HG02763 (cell line): ENCODE measurements at regions not wholly inside any gene's neighbourhood (a gene's known extent, or its start where the extent isn't known, plus 50 kb on each side); places are given as distances from the start of the nearest gene placed in this dataset.
"Not testable (repeated sequence)": the region's sequence is repeated elsewhere in the genome, so short reads cannot be mapped to it uniquely, and the experiment has no call there.

ENCODE experiments used
- ATAC-seq: cut with Tn5 transposase; IDR thresholded peaks from one replicate; pipeline ENCODE4 v1.9.1; 2021; ENCODE audit warnings: mild to moderate bottlenecking, moderate library complexity; ENCODE audit not compliant: unreplicated experiment

DNA sequence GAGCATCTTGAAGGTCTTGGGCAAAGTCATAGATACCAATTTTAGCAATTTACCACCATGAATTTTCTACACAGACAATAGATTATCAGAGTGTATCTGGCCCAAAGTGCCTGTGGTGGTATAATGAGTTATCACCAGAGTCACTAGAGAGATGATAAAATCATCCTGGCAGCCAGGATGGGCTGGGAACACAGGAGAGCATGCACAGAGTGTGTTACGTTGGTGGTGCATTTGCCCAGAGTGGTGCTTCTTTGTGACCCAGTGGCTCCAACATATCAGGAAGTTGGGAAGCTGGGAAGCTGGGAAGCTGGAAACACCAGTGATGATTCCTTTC lies 236.7 kb upstream of the PROX1 start:
- no peak for ATAC-seq

DNA sequence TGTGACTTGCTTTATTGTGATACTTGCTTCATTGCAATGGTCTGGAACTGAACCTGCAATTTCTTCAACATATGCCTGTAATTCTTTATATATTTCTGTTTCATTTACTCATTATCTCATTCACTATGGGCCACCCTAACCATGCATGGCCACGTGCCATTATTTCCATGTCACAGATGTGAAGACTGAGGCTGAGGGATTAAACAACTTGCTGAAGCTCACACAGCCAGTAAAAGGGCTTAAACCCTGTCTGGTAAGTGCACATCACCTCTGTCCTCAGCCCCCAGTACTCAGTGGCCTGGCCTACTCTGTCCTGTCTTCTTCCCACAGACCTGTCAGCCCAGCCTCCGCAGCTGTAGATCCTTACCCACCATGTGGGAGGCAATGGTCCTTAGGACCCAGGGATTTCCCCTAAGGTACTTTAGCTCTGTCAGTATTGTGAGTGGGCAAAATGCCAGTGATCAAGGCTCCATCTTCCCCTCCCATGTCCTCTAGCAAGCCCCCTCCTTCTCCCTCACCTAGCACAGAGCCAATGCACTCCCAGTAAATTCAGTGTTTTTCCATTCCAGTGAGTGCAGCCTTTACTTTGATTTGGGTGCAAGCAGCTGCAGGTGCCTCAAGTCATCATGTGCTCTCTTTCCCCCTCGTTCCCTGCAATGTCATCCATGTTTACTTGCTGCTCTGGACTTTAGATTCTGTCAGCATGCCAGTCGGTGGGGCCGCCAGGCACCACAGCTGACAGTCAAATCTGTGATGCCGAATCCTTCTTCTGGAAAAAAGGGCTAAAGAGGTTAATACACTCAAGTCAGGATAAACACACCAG lies 228.2 kb upstream of the PROX1 start:
- ATAC-seq = no peak

DNA sequence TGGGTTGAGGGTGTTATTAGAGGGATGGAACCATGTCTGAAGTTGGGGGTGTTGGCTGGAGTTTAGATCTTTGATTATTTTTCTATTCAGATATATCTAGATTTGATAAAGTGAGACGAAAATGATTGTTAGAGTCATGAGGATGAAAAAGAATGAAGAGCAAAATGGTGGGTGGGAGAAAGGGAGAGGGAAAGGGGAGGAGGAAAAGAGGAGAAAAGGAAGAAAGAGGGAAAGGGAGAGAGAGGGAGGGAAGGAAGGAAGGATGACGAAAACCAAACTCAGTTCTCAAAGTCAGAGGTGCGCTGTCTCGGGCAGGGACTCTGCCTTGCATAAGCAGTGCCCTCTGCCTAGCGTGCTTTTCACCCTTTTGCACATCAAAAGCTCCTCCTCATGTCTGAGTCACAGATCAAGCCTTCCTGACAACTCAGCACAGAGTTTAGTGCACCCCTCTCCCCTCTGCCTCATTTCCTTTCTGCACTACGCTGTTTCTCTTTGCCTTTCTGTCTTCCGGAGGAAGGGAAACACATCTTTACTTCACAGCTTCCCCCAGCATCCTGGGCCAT lies 225.8 kb upstream of the PROX1 start:
- no peak for ATAC-seq

DNA sequence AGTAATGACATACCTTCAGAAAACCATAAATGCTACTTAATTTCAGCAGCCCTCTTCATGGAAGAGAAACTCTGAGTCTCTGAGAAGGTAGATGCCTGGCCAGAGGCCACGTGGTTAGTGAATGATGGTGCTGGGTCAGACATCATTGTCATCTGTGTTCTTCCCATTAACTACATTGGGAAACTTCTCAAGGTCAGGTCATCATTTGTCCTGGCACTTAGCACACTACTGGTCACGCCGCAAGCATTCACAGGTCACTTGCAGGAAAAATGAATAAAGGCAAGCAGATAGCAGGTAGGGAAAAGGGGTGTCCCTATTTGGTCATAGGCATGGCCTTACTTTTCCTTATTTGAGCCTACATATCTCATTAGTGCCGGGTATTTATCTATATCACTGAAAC lies 220.1 kb upstream of the PROX1 start:
- no peak for ATAC-seq

DNA sequence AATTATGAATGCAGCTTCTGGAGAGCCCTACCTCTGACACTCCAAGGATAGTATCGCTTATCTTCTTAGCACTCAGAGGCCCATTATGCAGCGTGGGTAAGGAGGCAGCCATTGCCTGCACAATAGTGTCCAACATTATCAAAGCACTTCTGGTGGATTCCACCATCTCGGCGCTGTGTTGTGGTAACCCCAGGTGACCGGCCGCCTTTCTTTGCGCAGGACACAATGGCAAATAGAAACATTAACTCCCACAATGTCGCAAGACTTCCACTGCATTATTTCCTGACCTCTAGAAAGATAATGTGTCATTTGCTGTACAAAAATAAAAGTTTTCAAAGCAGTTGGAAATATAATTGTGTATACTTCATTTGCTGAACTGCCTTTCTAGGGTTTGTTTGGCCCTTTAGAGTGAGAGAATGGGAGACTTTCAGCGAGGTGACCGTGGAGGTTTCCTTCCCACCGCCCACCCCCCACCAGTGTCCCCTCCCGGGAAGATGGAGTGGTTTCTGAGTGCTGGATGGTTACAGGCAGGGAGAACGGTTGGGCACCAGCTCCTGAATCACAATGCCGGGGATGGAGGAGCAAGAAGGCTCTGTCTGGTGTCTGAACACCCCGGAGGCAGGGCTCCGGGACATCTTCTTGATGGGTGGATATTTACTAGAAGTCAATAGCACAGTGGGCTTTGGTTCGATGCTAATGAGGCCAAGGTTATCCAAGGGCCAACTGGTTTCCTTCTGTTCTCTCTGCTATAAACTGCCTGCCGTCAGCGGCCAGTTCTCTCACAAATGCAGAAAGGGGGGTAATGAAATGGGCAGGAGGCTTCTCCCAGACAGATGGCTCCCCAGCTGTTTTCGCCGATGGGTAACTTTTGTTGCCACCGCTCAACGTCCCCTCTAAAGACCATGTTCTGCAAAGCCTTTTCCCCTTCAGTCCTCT lies 215.4 kb upstream of the PROX1 start:
- ATAC-seq = no peak

DNA sequence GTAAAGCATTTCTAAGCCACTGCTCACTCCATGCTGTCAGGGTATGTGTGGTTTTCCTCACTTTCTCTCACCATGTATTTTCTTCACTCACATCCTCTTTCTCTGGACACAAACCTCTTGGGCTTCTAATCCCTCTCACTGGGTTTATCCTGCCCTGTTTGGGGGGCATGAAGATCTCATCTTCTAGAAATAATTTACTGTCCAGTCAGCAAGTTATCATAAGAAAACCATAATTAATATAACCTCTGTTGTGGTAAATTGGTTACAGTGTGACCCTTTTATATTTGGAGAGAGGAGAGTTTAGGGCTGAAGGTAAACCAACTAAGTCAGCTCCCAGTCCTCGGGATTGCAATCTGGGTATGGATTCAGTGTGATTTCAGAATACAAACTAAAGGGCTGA lies 213.8 kb upstream of the PROX1 start:
- no peak for ATAC-seq

DNA sequence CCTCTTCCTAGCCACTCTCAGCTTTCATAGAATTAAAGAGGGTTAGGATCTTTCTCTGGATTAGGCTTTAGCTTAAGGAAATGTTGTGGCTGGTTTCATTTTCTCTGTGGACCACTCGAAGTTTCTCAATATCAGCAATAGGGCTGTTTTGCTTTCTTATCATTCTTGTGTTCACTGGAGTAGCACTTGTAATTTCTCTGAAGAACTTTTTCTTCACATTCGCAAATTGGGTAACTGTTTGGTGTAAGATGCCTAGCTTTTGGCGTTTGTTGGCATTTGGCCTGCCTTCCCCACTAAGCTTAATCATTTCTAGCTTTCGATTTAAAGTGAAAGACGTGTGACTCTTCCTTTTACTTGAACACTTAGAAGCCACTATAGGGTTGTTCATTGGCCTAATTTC lies 210.8 kb upstream of the PROX1 start:
- no peak for ATAC-seq

DNA sequence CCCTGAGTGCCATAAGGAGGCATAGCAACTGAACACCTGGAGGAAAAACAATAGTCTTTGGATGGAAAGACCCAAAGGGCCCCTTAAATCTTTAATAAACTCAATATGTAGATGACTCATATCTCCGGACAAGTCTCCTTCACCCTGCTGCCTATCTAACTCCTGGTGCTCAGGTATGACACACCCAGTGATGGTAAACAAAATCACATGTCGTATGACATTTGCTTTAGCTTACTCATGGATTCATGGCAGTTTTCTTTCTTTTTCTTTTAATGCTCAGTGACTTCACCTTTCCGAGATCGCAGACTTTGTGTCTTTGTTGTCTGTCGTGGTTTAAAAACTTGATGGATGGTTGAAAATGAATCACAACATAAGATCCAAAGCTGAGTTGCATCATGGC lies 208.5 kb upstream of the PROX1 start:
- ATAC-seq = no peak

DNA sequence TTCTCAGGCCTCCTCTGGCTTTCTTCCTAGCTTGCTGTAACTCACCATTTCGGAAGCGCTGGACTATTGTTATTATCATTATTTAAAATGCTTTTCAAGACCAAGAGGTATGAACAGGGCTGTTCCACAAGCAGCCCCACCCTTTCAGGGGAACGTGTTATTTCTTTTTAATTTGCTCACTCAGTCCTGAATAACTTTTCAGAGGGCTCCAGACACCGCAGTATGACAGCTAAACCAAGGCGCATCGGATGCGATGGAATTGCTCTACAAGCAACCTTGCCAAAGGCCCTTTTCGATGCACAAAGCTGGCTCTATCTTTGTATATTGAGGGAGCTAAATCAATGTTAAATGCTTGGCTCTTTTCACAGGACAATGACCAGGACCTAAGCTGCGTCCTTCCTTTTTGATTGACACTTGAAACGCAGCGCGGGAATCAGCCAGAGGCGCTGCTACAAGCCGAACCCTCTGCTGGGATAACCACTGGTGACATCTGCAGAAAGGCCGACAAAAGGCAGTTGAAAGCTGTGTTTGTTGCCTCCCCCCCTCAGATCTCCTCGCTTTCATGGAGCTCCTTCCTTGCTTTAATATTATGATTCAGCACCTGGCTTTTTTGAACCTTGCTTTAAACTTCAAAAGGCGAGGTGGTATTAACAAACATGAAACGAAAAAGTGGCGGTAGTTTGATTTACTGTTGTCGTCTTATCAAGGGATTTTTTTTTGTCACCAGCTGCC lies 204.7 kb upstream of the PROX1 start:
- no peak for ATAC-seq

DNA sequence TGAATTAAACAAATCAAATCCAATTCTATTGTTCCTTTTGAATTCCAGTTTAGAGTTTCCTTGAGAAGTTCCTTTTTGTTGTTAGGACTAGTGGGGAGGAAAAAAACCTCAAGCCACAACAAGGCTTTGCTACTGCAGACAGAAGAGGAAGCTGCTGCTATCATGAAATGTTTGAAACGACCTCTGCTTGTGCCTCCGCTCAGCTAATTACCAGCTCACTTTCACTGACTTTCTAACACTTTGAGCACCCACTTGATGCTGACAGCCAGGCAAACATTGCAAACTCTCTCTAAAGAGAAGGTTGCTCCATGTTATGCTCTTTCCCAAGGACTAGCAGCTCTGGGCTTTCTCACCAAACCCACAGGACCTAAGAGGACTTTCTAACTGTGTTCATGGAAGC lies 203.9 kb upstream of the PROX1 start:
- no peak for ATAC-seq

DNA sequence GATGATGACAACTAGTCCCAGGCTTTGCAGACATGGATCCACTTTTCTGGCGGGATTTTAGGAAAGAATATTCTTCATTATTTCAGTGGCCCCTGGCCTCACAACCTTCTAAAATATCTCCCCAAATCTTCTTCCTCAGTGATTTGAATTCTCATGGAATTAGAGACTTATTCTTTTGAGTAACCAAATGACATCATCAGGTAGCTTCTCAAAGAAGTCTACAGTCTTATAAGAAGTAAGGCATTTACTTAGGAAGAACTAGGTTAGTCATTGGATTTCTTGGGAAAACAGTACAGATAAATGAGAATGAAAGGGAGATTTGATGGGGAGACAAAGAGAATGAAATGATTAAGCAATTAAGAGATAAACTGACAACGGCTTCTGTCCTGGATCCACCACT lies 201.1 kb upstream of the PROX1 start:
- ATAC-seq = no peak

DNA sequence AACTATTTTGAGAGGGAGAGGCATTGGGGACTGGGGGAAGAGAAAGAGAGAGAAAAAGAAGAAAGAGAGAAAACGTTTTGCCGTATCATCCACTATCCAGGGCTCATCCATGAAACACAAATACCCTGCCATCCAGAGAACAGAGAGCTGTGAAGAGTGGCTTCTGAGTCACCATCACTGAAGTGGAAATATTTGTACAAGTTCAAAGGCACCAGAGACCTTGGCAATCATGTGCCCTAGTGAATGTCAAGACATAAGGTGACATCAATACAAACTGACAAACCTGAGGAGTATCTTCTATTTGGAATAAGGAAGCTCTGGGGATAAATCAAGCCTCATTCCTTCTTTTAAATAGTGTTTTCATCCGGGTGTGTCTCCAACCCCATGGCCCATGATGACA lies 197.2 kb upstream of the PROX1 start:
- no peak for ATAC-seq

DNA sequence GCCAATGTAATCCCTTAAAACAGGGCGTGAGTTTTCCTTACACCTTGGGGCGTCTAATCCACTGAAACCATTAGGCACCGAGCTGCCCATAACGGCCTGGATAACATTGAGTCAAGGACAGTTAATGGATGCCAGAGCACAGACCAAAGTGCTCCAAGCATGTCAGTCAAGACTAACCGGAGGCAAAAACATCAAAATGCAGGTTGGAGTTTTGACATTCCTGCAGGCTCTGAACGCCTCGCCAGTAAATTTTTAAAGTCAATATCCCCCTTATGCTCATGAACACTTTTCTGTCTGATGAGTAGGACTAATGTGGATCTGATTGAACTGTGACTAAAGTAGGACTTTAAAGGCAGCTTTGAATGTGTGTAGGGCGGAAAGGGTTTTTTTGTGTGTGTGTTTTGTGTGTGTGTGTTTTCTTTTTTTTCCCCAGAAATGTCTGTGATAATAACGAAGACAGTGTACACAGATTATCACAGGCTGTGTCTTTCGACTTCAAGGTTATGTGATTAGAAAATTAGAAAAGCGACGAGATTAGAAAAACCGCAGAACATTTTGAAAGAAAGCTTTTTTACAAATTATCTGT lies 194.2 kb upstream of the PROX1 start:
- ATAC-seq = no peak

DNA sequence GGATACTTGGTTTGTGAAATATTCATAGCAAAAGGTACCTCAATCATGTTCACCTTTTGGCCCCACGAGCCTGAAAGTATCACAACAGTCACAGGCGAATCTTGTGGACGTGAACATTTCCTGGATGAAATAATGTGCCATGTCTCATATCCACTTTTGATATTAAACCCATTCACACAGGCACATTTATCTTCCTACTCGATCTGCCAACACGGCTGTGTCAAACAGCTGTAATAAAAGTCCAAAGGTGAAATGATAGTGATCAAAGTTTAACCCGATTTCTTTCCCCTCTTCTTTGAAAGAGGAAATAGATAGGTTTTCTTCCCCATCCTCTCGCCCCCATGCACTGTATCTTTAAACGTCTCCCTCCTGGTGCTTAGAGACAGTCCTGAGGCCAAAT lies 191.2 kb upstream of the PROX1 start:
- no peak for ATAC-seq

DNA sequence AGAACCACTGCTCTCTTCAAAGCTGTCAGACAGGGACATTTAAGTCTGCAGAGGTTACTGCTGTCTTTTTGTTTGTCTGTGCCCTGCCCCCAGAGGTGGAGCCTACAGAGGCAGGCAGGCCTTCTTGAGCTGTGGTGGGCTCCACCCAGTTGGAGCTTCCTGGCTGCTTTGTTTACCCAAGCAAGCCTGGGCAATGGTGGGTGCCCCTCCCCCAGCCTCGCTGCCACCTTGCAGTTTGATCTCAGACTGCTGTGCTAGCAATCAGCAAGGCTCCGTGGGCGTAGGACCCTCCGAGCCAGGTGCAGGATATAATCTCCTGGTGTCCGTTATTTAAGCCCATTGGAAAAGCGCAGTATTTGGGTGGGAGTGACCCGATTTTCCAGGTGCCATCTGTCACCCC lies 179.5 kb upstream of the PROX1 start:
- ATAC-seq = not testable (repeated sequence)

DNA sequence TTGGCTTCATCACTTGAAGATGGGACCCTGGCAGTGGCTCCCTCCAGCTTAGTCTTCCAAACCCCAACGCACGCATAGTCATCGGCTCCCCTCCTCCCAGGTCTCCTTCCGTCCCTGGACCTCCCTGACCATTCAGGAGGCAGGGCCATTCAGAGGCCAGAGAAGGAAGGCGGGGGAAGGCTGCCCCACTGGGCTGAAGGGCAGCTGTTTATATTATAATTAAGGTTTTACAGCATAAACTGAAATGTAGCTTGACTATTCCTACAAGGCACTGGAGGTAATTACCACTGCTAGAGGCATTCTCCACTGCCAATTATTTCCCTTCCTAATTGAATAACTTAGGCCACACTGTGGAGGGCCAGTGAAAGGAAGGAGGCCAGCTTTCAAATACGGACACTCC lies 170.6 kb upstream of the PROX1 start:
- no peak for ATAC-seq

DNA sequence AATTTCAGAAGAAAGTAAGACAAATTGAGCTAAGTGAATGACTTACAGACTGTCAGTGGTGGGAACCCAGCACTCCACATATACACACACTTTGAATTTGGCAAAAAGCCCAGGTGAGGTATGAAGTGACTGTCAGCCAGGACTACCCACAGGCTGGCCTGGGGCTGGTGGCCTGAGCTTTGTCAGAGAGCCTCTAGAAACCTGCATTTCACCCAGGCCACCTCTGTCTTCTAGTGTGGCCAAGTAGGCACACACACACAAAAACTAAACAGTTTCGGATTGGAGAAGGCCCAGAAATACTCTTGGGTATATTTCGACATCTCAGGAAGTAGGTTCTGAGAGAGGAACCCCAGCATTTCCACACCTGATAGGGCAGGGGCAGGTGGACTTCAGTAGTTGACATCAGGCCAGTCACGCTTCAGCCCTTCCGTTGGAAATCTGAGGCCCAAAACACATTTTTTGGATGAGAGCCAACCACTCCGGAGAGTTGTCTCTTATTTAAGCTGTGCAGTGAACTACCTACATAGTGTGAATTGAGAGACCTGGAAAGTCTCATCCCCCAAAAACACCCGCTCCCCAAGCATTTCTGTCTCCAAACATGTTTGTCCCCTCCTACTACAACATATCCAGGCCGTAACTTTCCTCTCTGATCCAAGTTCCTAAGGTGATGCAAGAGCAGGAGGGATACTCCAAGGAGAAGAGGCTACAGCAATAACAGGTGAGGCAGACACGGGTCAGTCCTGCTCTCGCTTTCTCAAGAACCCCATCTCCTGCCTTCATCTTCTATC lies 167.2 kb upstream of the PROX1 start:
- ATAC-seq = no peak

DNA sequence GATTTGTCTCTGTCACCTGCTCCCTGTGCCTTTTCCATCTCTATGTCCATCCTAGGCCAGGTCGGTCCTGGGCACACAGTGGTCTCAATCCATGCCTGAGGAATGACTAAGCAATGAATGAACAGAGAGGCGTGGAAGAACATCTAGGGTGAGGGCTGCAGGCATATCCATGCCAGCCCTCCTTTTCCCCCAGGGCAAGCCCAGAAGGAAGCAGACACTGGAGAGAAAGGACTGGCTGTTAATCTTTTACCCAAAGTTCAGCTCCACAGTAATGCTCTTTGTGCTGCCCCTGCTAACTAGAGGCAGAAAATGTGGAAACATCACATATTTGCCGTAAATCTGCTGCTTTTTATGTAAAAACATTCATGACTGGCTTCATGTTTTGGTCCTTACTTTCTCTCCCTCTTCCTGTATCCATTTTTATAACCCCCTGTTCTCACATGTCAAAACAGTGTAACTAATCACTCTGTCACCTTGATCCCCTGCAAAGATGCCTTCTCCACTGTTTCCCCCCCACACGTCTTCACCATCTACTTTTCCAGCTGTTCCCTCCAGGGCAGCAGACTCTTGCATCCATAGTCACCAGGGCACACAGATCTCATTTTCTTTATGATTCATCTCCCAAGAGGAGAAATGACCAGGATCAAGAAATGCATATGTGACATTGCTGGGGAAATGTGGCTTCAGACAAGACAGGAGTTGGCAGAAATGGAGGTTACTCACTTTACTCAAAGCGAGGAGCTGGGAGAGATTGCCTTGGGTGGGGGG lies 166.4 kb upstream of the PROX1 start:
- ATAC-seq = no peak

DNA sequence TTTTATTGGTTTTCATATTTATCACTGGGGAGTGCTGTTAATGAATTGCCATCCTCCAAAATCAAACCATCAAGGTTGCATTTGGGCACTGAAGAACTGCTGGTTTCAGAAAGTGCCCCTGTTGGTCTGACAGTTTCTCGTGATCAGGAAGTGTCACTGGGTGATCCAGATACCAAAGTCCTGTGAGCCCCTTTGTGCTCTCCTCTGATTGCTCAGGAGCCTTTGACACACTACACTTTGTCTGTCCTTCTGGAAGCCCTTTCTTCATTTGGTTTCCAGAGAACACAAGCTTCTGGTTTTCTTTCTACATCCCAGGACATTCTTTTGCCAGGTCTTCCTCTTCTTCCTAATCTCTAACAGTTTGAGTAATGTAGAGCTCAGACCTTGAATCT lies 165.8 kb upstream of the PROX1 start:
- no peak for ATAC-seq
